GM12878 (cell line): ENCODE measurements at regions not wholly inside any gene's neighbourhood (a gene's known extent, or its start where the extent isn't known, plus 50 kb on each side); places are given as distances from the start of the nearest gene placed in this dataset.

Experiments used
- ATAC-seq: fragments of 200-7000 bp; cut with Tn5 transposase; 3 replicates; pipeline ENCODE4 v1.9.1; 2020; ENCODE audit warnings: mild to moderate bottlenecking, moderate library complexity
- BruUV-seq: library from RNA; stranded (reverse); fragments of 400-500 nt; replicated peaks from 2 replicates; lab custom pipeline; 2021; lab: Mats Ljungman, UMichigan
- CTCF ChIA-PET: fragments of 300-600 bp; sonication (Branson Sonifier 250); formaldehyde crosslinking; extraction: SDS; loops from one replicate; lab custom pipeline; 2021; ENCODE audit warnings: inconsistent platforms; lab: Yijun Ruan, JAX
- POLR2A ChIA-PET: fragments of 350-600 bp; formaldehyde crosslinking; extraction: SDS; loops from one replicate; lab custom pipeline; 2021; ENCODE audit warnings: inconsistent platforms; lab: Charles Lee
- RAD21 ChIA-PET: fragments of 300-600 bp; sonication (Branson Sonifier 250); formaldehyde crosslinking; loops from one replicate; lab custom pipeline; 2023; ENCODE audit warnings: antibody characterized with exemption; ENCODE audit not compliant: unreplicated experiment; lab: Charles Lee
- SMC1A ChIA-PET: fragments of 300-600 bp; sonication (Branson Sonifier 250); formaldehyde crosslinking; loops from one replicate; lab custom pipeline; 2023; ENCODE audit not compliant: unreplicated experiment, uncharacterized antibody; lab: Charles Lee
- DNase-seq: peaks from one replicate; pipeline ENCODE4 v3.0.0-alpha.2; 2011; ENCODE audit warnings: low read depth, low spot score
- FAIRE-seq: peaks from 3 replicates; lab custom pipeline; 2011; peaks lifted over from hg19 to GRCh38; lab: Jason Lieb, UNC
- H2AFZ ChIP-seq: 2 replicates; pipeline ENCODE4 v1.6.0; 2011; ENCODE audit warnings: low read depth, low read length, control low read depth; ENCODE audit not compliant: control insufficient read depth
- H3K27ac ChIP-seq: 2 replicates; pipeline ENCODE4 v1.5.1; 2011; ENCODE audit warnings: control low read depth; ENCODE audit not compliant: control insufficient read depth, insufficient read depth
- H3K27me3 ChIP-seq, 2 experiments: replicated peaks in 1 of 2; 2 replicates each; pipeline versions ENCODE4 v1.6.0 to v1.6.1; 2011; ENCODE audit warnings: low read length in 1 of 2; ENCODE audit not compliant: control insufficient read depth in 2 of 2, insufficient read depth in 2 of 2
- H3K36me3 ChIP-seq, 2 experiments: 2 replicates each; pipeline ENCODE4 v1.5.1; 2011; ENCODE audit warnings: low read length in 1 of 2; ENCODE audit not compliant: control insufficient read depth in 2 of 2, insufficient read depth in 2 of 2
- H3K4me1 ChIP-seq: 2 replicates; pipeline ENCODE4 v1.6.1; 2011; ENCODE audit warnings: mild to moderate bottlenecking, low read length, moderate library complexity, mixed read lengths; ENCODE audit not compliant: control insufficient read depth, insufficient read depth
- H3K4me2 ChIP-seq: 2 replicates; pipeline ENCODE4 v1.6.0; 2011; ENCODE audit warnings: control low read depth; ENCODE audit not compliant: control insufficient read depth, insufficient read depth
- H3K4me3 ChIP-seq: fragments of 200-600 bp; sonication (generic); 2 replicates; pipeline ENCODE4 v1.5.1; 2016
- H3K79me2 ChIP-seq: 2 replicates; pipeline ENCODE4 v1.6.0; 2011; ENCODE audit warnings: low read length; ENCODE audit not compliant: control insufficient read depth, insufficient read depth
- H3K9ac ChIP-seq: 2 replicates; pipeline ENCODE4 v1.8.0; 2011; ENCODE audit warnings: low read length, control low read depth, mixed read lengths; ENCODE audit not compliant: control insufficient read depth, insufficient read depth
- H3K9me3 ChIP-seq: replicated peaks from 3 replicates; pipeline ENCODE4 v1.5.1; 2011; ENCODE audit warnings: mild to moderate bottlenecking, low read length; ENCODE audit not compliant: control insufficient read depth, insufficient read depth
- H4K20me1 ChIP-seq: 2 replicates; pipeline ENCODE4 v1.6.0; 2011; ENCODE audit not compliant: control insufficient read depth, insufficient read depth
- FOS ChIP-seq: IDR thresholded peaks from 3 replicates; pipeline ENCODE4 v1.6.1; 2011; ENCODE audit warnings: borderline replicate concordance; ENCODE audit not compliant: insufficient read length; ENCODE audit errors: extremely low read depth
- JUNB ChIP-seq: IDR thresholded peaks from 2 replicates; pipeline ENCODE4 v1.6.1; 2016; ENCODE audit warnings: antibody characterized with exemption, mild to moderate bottlenecking
- MLLT1 ChIP-seq: fragments of 450-650 bp; IDR thresholded peaks from 2 replicates; pipeline ENCODE4 v1.6.1; 2016; ENCODE audit warnings: mild to moderate bottlenecking
- MXI1 ChIP-seq: fragments of 150-350 bp; IDR thresholded peaks from 2 replicates; pipeline ENCODE4 v1.6.1; 2011; ENCODE audit warnings: low read depth, mild to moderate bottlenecking, inconsistent platforms, low read length, improper control_type of control experiment
- SMAD5 ChIP-seq: IDR thresholded peaks from 2 replicates; pipeline ENCODE4 v1.6.1; 2016; ENCODE audit warnings: antibody characterized with exemption, low read depth
- YBX1 ChIP-seq: fragments of 450-650 bp; IDR thresholded peaks from 2 replicates; pipeline ENCODE4 v1.6.1; 2016; ENCODE audit warnings: antibody characterized with exemption
- YY1 ChIP-seq: IDR thresholded peaks from 2 replicates; pipeline ENCODE4 v1.6.1; 2011; ENCODE audit warnings: low read depth, mild to moderate bottlenecking, low read length
- ZNF622 ChIP-seq: fragments of 450-650 bp; IDR thresholded peaks from 2 replicates; pipeline ENCODE4 v1.6.1; 2017; ENCODE audit warnings: mild to moderate bottlenecking, inconsistent platforms
- ZSCAN29 ChIP-seq: fragments of 450-650 bp; IDR thresholded peaks from 2 replicates; pipeline ENCODE4 v1.6.1; 2017; ENCODE audit warnings: mild to moderate bottlenecking, moderate library complexity
- WGBS: methylation state at CpG from one replicate; pipeline ENCODE4 v1.1.6; 2016; ENCODE audit warnings: low lambda C conversion rate; ENCODE audit not compliant: insufficient replicate concordance, insufficient coverage; ENCODE audit errors: missing lambda C conversion rate; 5-methylcytosine and 5-hydroxymethylcytosine counted together
- in situ Hi-C: fragments of 300-500 bp; cut with MboI; formaldehyde crosslinking; loops from 9 replicates; pipeline ENCODE4 v1.14.3; 2018; ENCODE audit warnings: mixed read lengths
- intact Hi-C: fragments of 100-400 bp; cut with micrococcal nuclease; formaldehyde crosslinking; loops from one replicate; pipeline ENCODE4 v1.14.2; 2022; ENCODE audit not compliant: unreplicated experiment
- TF ChIP-seq, protein P1 (sequence below): fragments of 450-650 bp; IDR thresholded peaks from 2 replicates; pipeline ENCODE4 v1.6.1; 2017; ENCODE audit warnings: mild to moderate bottlenecking, moderate library complexity
- TF ChIP-seq, protein P2 (sequence below): IDR thresholded peaks from 2 replicates; pipeline ENCODE4 v1.6.1; 2011; ENCODE audit warnings: low read depth, mild to moderate bottlenecking, low read length, moderate library complexity, borderline replicate concordance; ENCODE audit errors: extremely low read depth

DNA sequence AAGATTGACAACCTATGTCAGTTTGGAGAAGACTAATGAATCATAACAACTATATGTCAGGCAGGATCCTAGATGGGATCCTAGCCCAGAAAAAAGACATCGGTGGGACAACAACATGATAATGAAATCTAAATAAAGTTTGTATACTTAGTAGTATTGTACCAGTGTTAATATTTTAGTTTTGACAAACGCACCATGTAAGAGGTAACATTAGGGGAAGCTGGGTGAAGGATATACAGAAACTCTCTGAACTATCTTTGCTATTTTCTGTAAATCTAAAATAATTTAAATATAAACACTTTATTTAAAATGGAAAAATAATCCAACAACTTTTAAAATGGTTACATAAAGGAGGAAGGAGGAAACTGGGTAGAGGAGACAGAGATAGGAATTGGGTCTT is 105.6 kb upstream of the AP1S2 start:
- TF ChIP-seq YY1 (no peak), FOS (no peak)
- Histone ChIP-seq H3K4me2 (no peak overlapping the region), H3K79me2 (no peaks in the 10 kb centered on the region), H3K36me3 (no peaks in the 10 kb centered on the region), H2AFZ (no peak overlapping the region), H3K27ac (no peak overlapping the region), H3K4me3 (no peak overlapping the region), H3K4me1 (no peaks in the 10 kb centered on the region), H4K20me1 (no peaks in the 10 kb centered on the region), H3K9me3 (no peaks in the 10 kb centered on the region), H3K27me3 (no peaks in the 10 kb centered on the region), H3K9ac (no peak overlapping the region)
- WGBS, result 93% methylated on average over 2 of the region's 2 CpGs
- ChIA-PET POLR2A (interaction anchor here (0.6 kb wide), 1 partner anchor 251 kb away, joined by 4 read pairs; no protein-coding TSS in a partner anchor), RAD21 (interaction anchor here (0.6 kb wide), 1 partner anchor 45 kb away, joined by 3 read pairs; no protein-coding TSS in a partner anchor), CTCF (interaction anchor here (0.8 kb wide), 1 partner anchor 17 kb away, joined by 3 read pairs; no protein-coding TSS in a partner anchor), SMC1A (interaction anchor here (0.7 to 3.0 kb wide), 2 partner anchors 11 to 18 kb away, joined by 3 to 9 read pairs; no protein-coding TSS in a partner anchor)
- no TSS peak for BruUV-seq
- no peak for DNase-seq
- ATAC-seq, result no peak
- in situ Hi-C loops (no loop called here), intact Hi-C loops (no loop called here)
- FAIRE-seq, result no peak

DNA sequence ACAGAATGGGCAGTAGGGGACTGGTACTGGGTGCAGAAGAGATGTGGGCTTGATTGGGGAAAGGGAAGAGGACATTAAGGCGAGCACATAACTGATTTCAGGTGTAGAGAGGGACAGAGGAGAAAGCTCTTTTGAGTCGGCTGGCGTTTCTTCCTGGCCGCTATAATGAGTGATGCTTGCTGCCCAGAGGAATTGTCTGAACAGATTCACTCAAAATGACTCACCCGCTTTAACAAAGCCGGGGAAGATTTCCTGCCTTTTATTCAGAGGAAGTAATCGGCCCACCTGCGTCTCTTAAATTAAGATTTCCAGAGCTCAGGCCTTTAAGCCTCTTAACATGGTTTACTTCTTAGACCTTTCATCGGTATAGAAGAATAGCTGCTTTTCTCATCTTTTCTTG is 102.1 kb upstream of the AP1S2 start:
- no peaks in the 10 kb centered on the region for H3K79me2 ChIP-seq
- FAIRE-seq, result no peak
- no TSS peak for BruUV-seq

More for the DNA sequence above, 102.1 kb upstream of the AP1S2 start:
- no peak overlapping the region for H3K27ac ChIP-seq
- H3K4me3 ChIP-seq, result no peak overlapping the region
- RAD21 ChIA-PET, result no interaction called here
- in situ Hi-C loops (no loop called here), intact Hi-C loops (no loop called here)
- POLR2A ChIA-PET, result no interaction called here
- TF ChIP-seq, protein P1, sequence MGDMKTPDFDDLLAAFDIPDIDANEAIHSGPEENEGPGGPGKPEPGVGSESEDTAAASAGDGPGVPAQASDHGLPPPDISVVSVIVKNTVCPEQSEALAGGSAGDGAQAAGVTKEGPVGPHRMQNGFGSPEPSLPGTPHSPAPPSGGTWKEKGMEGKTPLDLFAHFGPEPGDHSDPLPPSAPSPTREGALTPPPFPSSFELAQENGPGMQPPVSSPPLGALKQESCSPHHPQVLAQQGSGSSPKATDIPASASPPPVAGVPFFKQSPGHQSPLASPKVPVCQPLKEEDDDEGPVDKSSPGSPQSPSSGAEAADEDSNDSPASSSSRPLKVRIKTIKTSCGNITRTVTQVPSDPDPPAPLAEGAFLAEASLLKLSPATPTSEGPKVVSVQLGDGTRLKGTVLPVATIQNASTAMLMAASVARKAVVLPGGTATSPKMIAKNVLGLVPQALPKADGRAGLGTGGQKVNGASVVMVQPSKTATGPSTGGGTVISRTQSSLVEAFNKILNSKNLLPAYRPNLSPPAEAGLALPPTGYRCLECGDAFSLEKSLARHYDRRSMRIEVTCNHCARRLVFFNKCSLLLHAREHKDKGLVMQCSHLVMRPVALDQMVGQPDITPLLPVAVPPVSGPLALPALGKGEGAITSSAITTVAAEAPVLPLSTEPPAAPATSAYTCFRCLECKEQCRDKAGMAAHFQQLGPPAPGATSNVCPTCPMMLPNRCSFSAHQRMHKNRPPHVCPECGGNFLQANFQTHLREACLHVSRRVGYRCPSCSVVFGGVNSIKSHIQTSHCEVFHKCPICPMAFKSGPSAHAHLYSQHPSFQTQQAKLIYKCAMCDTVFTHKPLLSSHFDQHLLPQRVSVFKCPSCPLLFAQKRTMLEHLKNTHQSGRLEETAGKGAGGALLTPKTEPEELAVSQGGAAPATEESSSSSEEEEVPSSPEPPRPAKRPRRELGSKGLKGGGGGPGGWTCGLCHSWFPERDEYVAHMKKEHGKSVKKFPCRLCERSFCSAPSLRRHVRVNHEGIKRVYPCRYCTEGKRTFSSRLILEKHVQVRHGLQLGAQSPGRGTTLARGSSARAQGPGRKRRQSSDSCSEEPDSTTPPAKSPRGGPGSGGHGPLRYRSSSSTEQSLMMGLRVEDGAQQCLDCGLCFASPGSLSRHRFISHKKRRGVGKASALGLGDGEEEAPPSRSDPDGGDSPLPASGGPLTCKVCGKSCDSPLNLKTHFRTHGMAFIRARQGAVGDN, result no peak
- TF ChIP-seq ZSCAN29 (no peak), MLLT1 (no peak), YBX1 (no peak), SMAD5 (no peak), MXI1 (no peak), ZNF622 (no peak), JUNB (no peak)
- TF ChIP-seq, protein P2, sequence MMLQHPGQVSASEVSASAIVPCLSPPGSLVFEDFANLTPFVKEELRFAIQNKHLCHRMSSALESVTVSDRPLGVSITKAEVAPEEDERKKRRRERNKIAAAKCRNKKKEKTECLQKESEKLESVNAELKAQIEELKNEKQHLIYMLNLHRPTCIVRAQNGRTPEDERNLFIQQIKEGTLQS, result no peak
- ATAC-seq (no peak), DNase-seq (no peak)
- H3K36me3 ChIP-seq, result no peaks in the 10 kb centered on the region
- H2AFZ ChIP-seq, result no peak overlapping the region
- no peaks in the 10 kb centered on the region for H4K20me1 ChIP-seq
- H3K9ac ChIP-seq, result no peak overlapping the region
- CTCF ChIA-PET, result interaction anchor here (0.7 to 1.1 kb wide), 2 partner anchors 14 to 20 kb away, joined by 3 read pairs; no protein-coding TSS in a partner anchor
- SMC1A ChIA-PET, result interaction anchor here (0.6 to 1.2 kb wide), 4 partner anchors 14 to 903 kb away, joined by 3 to 4 read pairs (median 3); no protein-coding TSS in a partner anchor
- no peaks in the 10 kb centered on the region for H3K27me3 ChIP-seq
- H3K4me2 ChIP-seq, result no peak overlapping the region
- no peaks in the 10 kb centered on the region for H3K9me3 ChIP-seq
- WGBS, result 87% methylated on average over 9 of the region's 9 CpGs
- H3K4me1 ChIP-seq, result no peaks in the 10 kb centered on the region
